GM21619 (cell line): ENCODE measurements at regions not wholly inside any gene's neighbourhood (a gene's known extent, or its start where the extent isn't known, plus 50 kb on each side); places are given as distances from the start of the nearest gene placed in this dataset.
"Not testable (repeated sequence)": the region's sequence is repeated elsewhere in the genome, so short reads cannot be mapped to it uniquely, and the experiment has no call there.

ENCODE experiments used
- ATAC-seq: cut with Tn5 transposase; IDR thresholded peaks from one replicate; pipeline ENCODE4 v1.9.1; 2021; ENCODE audit not compliant: unreplicated experiment

DNA sequence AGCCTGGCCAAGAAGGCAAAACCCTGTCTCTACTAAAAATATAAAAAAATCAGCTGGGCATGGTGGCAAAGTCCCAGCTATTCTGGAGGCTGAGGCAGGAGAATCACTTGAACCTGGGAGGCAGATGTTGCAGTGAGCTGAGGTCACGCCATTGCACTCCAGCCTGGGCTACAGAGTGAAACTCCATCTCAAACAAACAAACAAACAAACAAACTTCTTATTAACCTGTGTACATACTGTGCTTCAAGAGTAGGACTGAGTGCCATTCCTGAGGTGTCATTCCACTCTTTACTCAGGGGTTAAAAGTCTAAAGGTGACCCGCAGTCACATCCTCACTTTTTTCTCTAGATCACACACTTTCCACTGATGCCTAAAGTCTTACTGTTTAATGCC is 169.4 kb upstream of the MKLN1 start:
- ATAC-seq: not testable (repeated sequence)

DNA sequence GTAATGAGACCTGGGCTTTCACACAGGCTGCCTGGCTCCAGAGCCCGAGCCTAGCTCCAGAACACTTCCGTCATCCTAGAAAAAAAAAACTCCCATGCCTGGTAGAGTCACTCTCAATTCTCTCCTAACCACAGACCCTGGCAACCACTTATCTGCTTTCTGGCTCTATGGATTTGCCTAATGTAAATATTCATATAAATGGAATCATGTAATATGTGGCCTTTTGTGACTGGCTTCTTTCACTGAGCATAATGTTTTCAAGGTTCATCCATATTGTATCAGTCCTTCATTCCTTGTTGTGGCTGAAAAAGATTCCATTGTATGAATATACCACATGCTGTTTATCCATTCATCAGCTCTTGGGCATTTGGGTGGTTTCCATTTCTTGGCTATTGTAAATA is 167.7 kb upstream of the MKLN1 start:
- no peak for ATAC-seq

DNA sequence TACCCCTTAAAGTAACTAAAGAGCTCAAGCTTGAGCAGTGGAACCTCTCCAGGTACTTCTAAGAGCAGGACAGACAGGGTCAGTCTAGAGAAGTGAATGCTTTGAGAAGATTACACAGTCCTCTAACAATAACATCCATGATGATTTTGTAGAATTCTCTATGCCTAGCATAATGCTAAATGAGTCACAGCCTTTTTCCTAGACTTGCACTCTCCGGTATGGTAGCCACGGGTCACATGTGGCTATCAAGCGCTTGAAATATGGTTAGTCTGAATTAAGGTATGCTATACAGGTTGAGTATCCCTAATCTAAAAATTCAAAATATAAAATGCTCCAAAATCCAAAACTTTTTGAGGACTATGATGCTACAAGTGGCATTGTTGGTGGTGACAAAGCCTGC is 166.6 kb upstream of the MKLN1 start:
- ATAC-seq: no peak

DNA sequence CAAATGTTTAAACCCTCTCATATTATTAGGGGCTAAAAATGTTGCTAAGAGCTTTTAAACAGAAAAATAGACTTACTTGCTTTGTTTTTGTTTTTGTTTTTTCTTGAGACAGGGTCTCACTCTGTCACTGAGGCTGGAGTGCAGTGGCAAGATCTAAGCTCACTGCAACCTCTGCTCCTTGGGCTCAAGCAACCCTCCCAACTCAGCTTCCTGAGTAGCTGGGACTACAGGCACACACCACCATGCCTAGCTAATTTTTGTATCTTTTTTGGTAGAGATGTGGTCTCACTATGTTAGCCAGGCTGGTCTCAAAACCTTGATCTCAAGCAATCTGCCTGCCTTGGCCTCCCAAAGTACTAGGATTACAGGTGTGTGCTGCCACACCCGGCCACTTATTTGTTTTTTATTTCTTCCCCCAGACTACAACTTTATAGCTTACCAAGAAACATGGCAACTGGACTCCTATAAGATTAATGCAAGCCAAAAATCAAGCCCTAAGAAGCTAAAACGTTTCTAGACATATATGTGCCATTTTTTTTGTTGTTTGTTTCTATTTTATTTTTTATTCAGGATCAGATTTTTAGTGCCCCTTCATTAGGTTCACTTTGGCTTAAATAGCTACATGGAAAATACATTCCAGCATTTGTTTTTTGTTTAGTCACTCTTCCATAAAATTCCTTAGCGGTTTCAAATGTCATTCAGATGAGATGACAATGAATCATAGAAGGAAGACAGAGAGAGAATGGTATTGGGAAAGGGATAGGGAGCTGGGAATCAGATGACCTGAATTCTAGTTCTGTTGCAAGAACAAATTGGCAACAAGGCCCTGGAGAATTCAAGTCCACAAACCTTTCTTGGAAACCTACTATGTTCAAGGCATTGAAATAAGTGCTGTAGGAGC is 163.4 kb upstream of the MKLN1 start:
- ATAC-seq: no peak

DNA sequence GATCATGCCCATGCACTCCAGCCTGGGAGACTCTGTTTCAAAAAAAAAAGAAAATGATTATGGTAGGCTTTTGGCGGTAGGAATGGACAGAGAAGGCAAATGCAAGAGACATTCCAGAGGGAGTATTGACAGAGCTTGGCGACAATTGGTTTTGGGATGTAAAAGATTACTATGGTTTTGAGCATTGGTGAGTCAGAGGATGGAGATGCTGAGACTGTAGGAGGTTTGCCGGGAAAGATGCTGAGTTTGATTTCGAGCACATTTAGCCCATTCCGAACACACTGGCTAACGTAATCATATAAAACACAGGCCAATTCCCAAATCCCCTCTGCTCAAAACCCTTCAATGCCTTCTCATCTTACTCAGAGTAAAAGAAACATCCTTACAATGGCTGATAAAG is 161.6 kb upstream of the MKLN1 start:
- no peak for ATAC-seq

DNA sequence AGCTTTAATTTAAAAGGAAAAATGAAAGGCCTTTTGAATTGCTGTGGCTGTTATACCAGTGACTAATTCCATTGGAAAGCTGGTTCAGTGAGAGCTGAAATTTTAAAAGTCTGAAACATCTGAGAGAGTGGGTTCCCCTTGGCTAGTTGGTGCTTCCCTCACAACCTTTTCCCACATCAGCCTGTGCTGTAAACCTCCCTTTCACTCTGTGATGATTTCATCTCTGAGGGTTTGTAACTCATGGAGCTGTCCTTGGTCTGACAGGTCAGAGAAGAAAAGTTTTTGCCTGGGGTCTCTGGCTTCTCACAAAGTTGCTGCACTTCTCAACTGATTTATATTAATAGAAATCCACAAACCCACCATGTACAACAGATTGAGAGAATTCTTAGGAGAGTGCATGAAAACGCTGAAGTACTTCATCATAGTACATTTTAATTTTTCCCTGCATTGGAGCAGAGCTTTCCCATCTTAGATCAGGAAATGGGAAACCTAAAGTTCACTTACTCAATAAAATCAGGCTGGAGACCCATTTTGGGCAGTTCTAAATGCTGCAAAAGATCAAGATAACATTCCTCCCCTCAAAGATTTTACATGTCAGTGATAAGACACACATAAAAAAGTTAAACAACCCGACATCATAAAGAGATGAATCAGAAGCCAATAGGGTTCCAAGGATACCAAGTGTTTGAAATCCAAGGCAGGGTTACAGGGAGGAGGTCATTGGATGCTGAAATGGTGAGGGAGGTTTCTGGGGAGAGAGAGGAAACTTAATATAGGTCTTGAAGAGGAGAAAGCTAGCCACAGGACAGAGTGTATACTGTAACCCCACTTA is 157.0 kb upstream of the MKLN1 start:
- no peak for ATAC-seq

DNA sequence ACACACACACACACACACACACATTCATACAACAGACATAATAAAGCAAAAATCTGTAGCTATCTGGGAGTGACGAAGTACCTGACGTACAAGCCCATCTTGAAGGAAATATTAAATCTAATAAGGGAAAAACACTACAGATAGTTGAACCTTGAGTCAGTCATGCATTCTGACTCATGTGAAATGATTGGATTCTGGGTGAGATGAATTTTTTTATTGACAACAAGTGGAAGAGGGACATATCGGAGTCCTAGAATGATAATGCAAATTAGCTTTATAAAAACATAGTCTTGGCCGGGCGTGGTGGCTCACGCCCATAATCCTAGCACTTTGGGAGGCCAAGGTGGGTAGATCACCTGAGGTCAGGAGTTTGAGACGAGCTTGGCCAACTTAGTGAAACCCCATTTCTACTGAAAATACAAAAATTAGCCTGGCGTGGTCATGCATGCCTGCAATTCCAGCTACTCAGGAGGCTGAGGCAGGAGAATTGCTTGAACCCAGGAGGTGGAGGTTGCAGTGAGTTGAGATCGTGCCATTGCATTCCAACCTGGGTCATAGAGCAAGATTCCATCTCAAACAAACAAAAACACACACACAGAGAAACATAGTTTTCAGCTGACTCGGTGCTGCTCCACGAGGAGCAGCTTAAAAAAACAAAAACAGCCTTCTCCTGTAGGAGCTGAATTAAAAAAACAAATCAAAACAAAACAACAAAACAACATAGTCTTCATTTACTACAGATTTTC is 154.4 kb upstream of the MKLN1 start:
- no peak for ATAC-seq

DNA sequence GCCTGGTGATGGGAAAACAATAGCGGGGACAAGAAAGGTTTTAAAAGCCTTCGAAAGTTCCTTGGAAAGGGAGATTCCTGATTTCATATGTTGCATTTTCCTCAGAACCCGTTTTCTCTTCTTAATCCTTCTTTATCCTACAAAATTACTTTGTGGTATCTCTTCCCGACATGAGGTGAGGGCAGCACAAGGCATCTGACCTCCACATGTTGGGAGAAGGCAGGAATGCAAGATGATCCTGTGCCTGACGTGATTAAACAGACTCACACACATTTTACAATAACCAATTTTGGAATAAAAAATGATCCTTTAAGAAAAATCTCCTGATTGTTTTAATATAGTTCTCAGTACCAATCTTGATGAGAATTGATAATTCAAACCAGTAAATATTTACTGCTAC is 153.3 kb upstream of the MKLN1 start:
- ATAC-seq: no peak

DNA sequence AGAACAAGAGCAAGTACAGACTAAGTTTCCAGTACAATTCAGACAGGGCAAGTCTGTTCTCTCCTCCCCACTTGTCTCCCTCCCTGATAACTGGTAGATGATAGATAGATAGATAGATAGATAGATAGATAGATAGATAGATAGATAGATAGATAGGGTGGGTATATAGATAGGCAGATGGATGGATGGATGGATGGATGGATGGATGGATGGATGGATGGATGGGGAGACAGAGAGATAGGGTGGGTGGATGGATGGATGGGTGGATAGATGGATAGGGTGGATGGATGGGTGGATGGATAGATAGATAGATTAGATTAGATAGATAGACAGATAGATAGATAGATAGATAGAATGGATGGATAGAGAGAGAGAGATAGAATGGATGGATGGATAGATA is 152.8 kb upstream of the MKLN1 start:
- ATAC-seq: no peak

DNA sequence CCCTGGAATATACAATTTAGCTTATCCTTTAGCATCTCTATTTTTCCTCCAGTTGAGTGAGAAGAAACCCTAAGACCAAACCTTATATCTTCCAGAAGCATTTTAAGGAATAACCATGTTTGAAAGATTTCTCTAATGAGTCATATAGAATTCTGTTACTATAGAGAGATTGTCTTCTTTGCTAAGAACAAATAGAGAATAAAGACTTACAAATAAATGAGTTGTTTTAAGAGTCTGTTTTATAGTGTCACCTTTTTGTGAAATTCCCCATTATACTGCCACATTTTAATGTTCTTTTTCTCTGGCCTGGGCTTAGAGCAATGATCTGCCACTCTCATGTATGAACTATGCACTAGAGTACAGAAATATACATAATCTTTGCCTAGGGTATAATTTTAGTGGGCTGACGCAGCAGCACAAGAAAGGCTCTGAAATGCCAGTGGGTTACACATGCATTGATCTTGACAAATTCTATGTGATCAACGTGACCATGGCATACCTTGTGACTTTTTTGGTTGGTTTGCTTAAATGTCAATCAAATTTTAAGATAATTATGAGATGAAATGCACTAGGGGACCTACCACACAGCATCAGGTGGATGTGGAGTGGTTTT is 145.1 kb upstream of the MKLN1 start:
- no peak for ATAC-seq

DNA sequence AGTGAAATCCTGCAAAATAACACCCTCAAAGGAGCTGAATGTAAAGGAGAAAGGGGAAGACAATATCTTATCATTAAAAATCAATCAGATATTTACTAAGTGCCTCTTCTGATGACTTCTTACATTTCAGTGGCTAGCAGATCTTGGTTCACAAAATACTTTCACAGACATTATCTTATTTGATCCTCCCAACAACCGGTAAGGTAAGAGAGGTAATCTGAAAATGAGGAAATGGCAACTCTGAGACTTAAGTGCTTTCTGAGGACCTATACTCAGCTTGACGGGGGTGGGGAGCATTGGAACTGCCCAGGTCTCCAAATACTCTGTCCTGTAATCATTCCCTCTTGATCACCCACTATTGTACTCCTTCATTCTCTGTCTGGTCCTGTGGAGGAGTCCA is 144.6 kb upstream of the MKLN1 start:
- no peak for ATAC-seq

DNA sequence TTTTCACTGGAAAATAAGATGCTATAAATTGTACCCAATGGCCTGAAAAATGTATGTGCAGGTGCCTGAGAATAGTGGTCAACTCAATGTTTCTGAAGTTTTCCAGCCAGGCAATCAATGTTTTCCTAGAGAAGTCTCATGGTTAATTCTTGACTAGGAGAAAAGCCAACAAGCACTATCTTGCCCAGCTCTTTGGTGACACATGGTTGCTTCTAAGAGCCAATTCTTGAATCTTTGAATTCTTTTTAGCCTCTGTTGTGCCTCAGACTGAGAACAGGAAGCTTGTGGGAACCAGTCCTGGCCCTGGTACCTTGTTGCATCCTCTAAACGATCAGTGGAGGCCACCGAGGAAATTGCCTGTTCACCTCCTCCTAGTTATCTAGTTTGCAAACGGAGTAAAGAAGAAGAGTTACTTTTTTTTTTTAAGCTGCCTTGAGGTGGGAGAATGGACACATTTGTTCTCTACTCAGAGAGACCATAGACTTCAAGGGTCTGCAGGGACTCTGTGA is 144.0 kb upstream of the MKLN1 start:
- no peak for ATAC-seq

DNA sequence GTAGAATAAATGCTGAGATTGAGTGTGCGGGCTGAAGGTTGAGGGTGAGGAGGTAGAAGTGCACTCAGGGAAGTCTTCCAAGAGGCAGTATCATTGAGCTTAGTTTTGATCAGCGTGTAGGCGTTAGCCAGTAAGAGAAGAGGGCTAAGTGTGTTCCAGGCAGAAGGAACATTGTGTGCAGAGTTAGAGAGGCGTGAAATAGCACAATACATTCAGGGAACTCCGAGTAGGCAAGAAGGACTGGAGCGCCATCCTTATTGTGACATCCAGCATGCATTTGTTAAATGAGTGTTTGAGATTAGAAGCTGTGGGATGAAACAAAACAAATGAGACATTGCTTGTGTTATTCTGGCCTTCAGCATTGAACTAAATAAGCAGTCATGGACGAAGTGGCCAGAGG is 140.9 kb upstream of the MKLN1 start:
- ATAC-seq: no peak

DNA sequence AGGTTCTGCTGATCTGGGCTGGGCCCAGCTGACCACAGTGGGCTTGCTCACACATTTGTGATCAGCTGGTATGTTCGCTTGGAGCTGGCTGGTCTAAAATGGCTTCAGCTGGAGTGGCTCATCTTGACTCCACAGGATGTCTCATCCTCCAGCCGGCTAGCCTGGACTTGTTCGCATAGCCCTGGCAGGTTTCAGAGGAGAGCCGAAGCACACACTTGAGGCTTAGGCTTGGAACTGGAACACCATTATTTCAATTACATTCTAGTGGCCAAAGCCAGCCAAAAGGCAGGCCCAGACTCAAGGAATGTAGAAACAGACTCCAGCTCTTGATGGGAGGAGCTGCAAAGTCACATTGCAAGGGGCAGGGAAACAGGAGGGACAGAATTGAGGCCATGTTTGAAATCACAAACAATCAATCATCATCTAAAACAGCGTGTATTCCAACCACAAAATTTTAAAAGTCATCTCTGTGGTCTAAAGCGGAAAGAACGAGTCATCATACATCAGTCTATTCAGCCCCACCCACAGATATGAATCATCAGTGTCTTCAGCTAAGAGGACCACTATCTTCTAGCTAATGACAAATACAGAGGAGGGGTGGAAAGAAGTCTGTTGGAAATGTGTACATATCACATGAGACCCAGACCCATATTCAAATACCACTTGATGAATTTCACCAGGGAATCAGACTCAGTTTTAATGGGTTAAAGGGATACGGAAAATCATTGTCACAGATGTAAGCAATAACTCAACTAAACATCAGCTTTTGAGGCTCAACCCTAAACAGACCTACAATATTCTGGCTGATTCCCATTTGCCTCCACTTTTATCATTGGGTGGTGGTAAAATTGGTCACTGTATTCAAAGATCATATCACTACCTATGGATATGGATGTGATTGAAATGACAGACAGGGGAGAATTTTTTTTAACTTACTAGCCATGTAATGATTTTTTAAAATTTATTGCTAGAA is 139.0 kb upstream of the MKLN1 start:
- ATAC-seq: peak; percentile 91

DNA sequence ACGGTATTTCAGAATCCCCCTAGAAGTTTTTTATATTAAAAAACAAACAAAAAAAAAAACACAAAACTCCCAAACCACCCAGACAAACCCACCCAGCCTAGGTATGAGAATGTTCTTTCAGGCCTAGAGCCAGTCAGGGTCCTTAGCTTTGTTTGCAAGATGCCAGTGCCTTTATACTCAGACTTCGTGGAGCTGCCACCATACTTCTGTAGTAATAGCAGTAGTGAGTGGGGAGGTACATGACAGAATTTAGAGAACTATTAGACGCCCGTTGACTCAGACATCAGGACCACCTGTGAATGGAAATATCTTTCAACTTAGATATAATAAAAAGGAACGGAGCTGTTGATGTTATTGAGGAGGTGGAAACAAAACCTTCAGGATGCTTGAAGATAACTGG is 138.2 kb upstream of the MKLN1 start:
- no peak for ATAC-seq

DNA sequence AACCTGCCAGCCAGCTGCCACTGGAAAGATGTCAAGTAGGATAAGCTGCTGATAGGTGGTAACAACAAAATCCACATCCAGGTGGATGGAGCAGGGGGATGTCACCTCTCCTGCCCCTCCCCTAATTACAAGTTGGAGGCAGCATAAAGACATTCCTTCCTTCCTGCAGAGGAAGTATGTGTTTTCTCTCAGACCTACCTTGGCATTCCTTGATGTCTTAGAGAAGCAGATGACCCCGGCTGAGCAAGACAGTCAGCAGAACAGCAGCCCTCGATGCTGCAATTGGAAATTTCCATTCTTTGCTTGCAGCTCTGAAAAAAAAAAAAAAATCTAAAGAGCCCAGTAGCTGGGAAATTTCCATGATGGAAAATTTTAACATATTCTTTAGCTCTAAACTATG is 137.5 kb upstream of the MKLN1 start:
- no peak for ATAC-seq

DNA sequence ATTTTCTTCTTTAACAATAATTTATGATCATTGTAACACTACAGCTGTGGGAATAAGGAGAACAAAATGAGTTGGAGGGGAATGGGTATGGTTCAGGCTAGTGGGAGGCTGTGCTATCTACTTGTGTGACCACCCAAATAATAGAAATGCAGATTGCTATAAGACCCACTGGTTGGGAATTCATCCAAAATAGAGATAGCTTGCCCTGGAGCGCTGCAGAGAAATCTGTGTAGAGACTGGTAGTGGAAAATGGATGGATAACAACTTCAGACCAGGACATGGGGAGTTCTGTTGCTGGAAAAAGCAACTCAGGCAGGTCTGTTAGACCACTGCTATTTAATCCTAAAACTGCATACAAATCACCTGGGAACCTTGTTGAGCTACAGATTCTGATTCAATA is 137.1 kb upstream of the MKLN1 start:
- no peak for ATAC-seq

DNA sequence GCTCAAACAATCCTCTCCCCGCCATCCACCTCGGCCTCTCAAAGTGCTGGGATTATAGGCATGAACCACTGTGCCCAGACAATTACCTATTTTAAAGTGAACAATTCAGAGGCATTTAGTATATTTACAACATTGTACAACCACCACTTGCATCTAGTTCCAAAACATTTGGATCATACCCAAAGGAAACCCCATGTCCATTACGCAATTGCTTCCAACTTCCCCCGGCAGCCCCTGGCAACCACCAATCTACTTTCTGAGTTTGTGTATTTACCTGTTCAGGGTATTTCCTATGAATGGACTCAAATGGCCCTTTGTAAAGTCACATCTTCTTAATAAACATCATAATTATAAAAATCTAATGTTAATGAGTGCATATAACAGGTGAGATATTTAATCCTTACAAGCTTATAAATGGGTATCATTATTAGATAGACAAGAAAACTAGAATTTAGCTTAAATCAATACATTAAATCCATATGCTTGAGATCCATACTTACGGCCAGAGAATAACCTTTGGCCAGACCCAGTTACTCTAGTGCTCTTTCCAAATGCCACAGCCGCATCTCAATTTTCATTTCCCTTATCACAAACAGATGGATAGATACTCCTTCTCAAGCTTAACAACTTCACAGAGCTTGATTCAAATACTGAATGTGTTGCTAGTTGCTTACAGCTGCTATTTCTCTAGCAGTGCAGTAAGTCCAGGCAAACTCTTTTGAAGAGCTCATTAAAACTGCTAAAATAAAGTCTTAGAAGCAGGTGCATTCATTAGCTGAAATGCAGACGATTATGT is 133.4 kb upstream of the MKLN1 start:
- ATAC-seq: no peak

DNA sequence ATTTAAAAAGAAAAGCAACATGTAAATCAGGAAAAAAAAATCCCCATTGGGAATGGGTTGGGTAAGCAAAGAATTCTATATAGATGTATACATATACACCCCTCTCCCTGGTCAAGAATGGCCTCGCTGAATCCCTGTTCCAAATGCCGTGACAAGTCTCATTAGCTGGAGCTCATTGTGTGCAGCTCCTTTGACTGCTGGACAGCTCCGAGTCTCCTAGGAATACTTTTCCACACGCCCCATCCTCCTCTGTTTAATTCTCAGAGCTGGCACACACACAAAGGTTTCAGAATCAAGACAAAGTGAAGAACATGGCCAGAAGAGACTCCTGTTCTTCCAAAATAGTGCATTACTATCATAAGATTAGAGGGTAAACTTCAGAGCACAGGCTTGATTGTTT is 130.9 kb upstream of the MKLN1 start:
- no peak for ATAC-seq
